Neural progenitor cell (in vitro differentiated cells): ENCODE measurements at regions not wholly inside any gene's neighbourhood (a gene's known extent, or its start where the extent isn't known, plus 50 kb on each side); places are given as distances from the start of the nearest gene placed in this dataset.

ENCODE experiments used
- DNase-seq: peaks from one replicate; pipeline ENCODE4 v3.0.0-alpha.2; 2016; ENCODE audit warnings: low spot score
- H2AFZ ChIP-seq: fragments of 200-600 bp; sonication (generic); replicated peaks from 2 replicates; pipeline ENCODE4 v1.6.1; 2016; ENCODE audit warnings: antibody characterized with exemption
- H3F3A ChIP-seq: fragments of 200-600 bp; sonication (generic); 2 replicates; pipeline ENCODE4 v1.6.1; 2016; ENCODE audit warnings: antibody characterized with exemption, low read depth
- H3K27ac ChIP-seq: fragments of 200-600 bp; sonication (generic); 2 replicates; pipeline ENCODE4 v1.5.1; 2016; ENCODE audit warnings: mild to moderate bottlenecking
- H3K27me3 ChIP-seq: fragments of 200-600 bp; sonication (generic); 2 replicates; pipeline ENCODE4 v1.6.1; 2016; ENCODE audit warnings: mild to moderate bottlenecking, moderate library complexity
- H3K36me3 ChIP-seq: fragments of 200-600 bp; sonication (generic); 2 replicates; pipeline ENCODE4 v1.5.1; 2016
- H3K4me1 ChIP-seq: fragments of 200-600 bp; sonication (generic); 2 replicates; pipeline ENCODE4 v1.6.1; 2016; ENCODE audit warnings: mixed run types
- H3K4me2 ChIP-seq: fragments of 200-600 bp; sonication (generic); 2 replicates; pipeline ENCODE4 v1.6.1; 2016
- H3K4me3 ChIP-seq: fragments of 200-600 bp; sonication (generic); 2 replicates; pipeline ENCODE4 v1.5.1; 2016
- H3K79me2 ChIP-seq: fragments of 200-600 bp; sonication (generic); 2 replicates; pipeline ENCODE4 v1.6.1; 2016; ENCODE audit warnings: low read depth
- H3K9ac ChIP-seq: fragments of 200-600 bp; sonication (generic); 2 replicates; pipeline ENCODE4 v1.6.1; 2016
- H3K9me3 ChIP-seq: fragments of 200-600 bp; sonication (generic); 2 replicates; pipeline ENCODE4 v1.5.1; 2016; ENCODE audit warnings: low read depth
- H4K20me1 ChIP-seq: fragments of 200-600 bp; sonication (generic); 2 replicates; pipeline ENCODE4 v1.6.1; 2016; ENCODE audit warnings: low read depth
- H3K27ac Mint-ChIP-seq: 3 replicates; pipeline ENCODE4 v1.8.0; 2021; ENCODE audit warnings: mixed read lengths
- H3K27me3 Mint-ChIP-seq: 2 replicates; pipeline ENCODE4 v1.8.0; 2022; ENCODE audit warnings: low read depth, mild to moderate bottlenecking, inconsistent platforms, moderate library complexity, mixed read lengths; ENCODE audit not compliant: insufficient read depth
- H3K36me3 Mint-ChIP-seq: 3 replicates; pipeline ENCODE4 v1.8.0; 2021; ENCODE audit warnings: mixed read lengths
- H3K4me1 Mint-ChIP-seq: 3 replicates; pipeline ENCODE4 v1.8.0; 2021; ENCODE audit warnings: mixed read lengths
- H3K4me3 Mint-ChIP-seq: 3 replicates; pipeline ENCODE4 v1.8.0; 2021; ENCODE audit warnings: mild to moderate bottlenecking, moderate library complexity, mixed read lengths
- H3K9me3 Mint-ChIP-seq: 3 replicates; pipeline ENCODE4 v1.8.0; 2020; ENCODE audit warnings: mixed read lengths
- CTCF ChIP-seq: fragments of 200-600 bp; sonication (generic); IDR thresholded peaks from 2 replicates; pipeline ENCODE4 v1.5.1; 2017; ENCODE audit warnings: antibody characterized with exemption, mild to moderate bottlenecking
- EZH2 ChIP-seq: fragments of 200-600 bp; sonication (generic); IDR thresholded peaks from 2 replicates; pipeline ENCODE4 v1.6.1; 2017; ENCODE audit warnings: antibody characterized with exemption, mild to moderate bottlenecking, moderate library complexity
- EZH2phosphoT487 ChIP-seq: fragments of 200-600 bp; sonication (generic); IDR thresholded peaks from 2 replicates; pipeline ENCODE4 v1.6.1; 2017; ENCODE audit warnings: antibody characterized with exemption

GRCh38 chr9:89749500-89750116 lies 144.8 kb downstream of the GADD45G start:
- H3K4me3 ChIP-seq, result no peak overlapping the region
- no peaks in the 10 kb centered on the region for H3F3A ChIP-seq
- Mint-ChIP-seq H3K27me3 (peaks cover 20% of the 10 kb centered on the region), H3K4me3 (peak overlapping the region; percentile 46), H3K36me3 (peaks cover 4% of the 10 kb centered on the region), H3K4me1 (peaks cover 43% of the 10 kb centered on the region), H3K27ac (peak overlapping the region; percentile 69), H3K9me3 (peaks cover 4% of the 10 kb centered on the region)
- no peak for DNase-seq
- no peaks in the 10 kb centered on the region for H3K27me3 ChIP-seq
- TF ChIP-seq CTCF, result no peak
- TF ChIP-seq EZH2phosphoT487, result no peak
- no peak for TF ChIP-seq EZH2
- no peaks in the 10 kb centered on the region for H3K79me2 ChIP-seq
- no peaks in the 10 kb centered on the region for H4K20me1 ChIP-seq
- H2AFZ ChIP-seq, result no peak overlapping the region
- H3K9ac ChIP-seq, result no peak overlapping the region
- peak overlapping the region; percentile 47 for H3K4me2 ChIP-seq
- H3K4me1 ChIP-seq, result peaks cover 6% of the 10 kb centered on the region
- H3K36me3 ChIP-seq, result no peaks in the 10 kb centered on the region
- H3K9me3 ChIP-seq, result no peaks in the 10 kb centered on the region
- H3K27ac ChIP-seq, result no peak overlapping the region

GRCh38 chr9:89750117-89750791 lies 145.4 kb downstream of the GADD45G start:
- no peak overlapping the region for H3K4me3 Mint-ChIP-seq
- H3K9me3 Mint-ChIP-seq, result peaks cover 4% of the 10 kb centered on the region
- Histone ChIP-seq H3K9me3 (no peaks in the 10 kb centered on the region), H4K20me1 (no peaks in the 10 kb centered on the region), H3K79me2 (no peaks in the 10 kb centered on the region), H3F3A (no peaks in the 10 kb centered on the region), H3K4me2 (peak overlapping the region; percentile 47), H2AFZ (no peak overlapping the region), H3K4me1 (peaks cover 6% of the 10 kb centered on the region), H3K4me3 (no peak overlapping the region), H3K9ac (no peak overlapping the region), H3K27me3 (no peaks in the 10 kb centered on the region), H3K36me3 (no peaks in the 10 kb centered on the region), H3K27ac (no peak overlapping the region)
- H3K4me1 Mint-ChIP-seq, result peaks cover 43% of the 10 kb centered on the region
- peaks cover 20% of the 10 kb centered on the region for H3K27me3 Mint-ChIP-seq
- no peak for TF ChIP-seq EZH2phosphoT487
- TF ChIP-seq CTCF, result no peak
- TF ChIP-seq EZH2, result no peak
- peaks cover 4% of the 10 kb centered on the region for H3K36me3 Mint-ChIP-seq
- peak overlapping the region; percentile 19 for H3K27ac Mint-ChIP-seq
- DNase-seq, result peak; percentile 80

- Histone ChIP-seq H3F3A (no peaks in the 10 kb centered on the region), H3K4me2 (no peak overlapping the region), H3K9me3 (no peaks in the 10 kb centered on the region), H3K4me3 (no peak overlapping the region), H2AFZ (no peak overlapping the region), H3K36me3 (no peaks in the 10 kb centered on the region), H3K79me2 (no peaks in the 10 kb centered on the region), H3K27ac (no peak overlapping the region), H3K4me1 (peaks cover 6% of the 10 kb centered on the region), H3K27me3 (no peaks in the 10 kb centered on the region), H3K9ac (no peak overlapping the region), H4K20me1 (no peaks in the 10 kb centered on the region)
- Mint-ChIP-seq H3K27me3 (peaks cover 20% of the 10 kb centered on the region), H3K9me3 (peaks cover 4% of the 10 kb centered on the region), H3K27ac (no peak overlapping the region), H3K4me1 (peaks cover 43% of the 10 kb centered on the region), H3K36me3 (peaks cover 4% of the 10 kb centered on the region), H3K4me3 (no peak overlapping the region)
- TF ChIP-seq CTCF (no peak), EZH2 (no peak), EZH2phosphoT487 (no peak)
- DNase-seq, result no peak
These were observed 146.4 kb downstream of the GADD45G start for GRCh38 chr9:89751079-89751825.
